ENCODE measurements at regions not wholly inside any gene's neighbourhood (a gene's known extent, or its start where the extent isn't known, plus 50 kb on each side); places are given as distances from the start of the nearest gene placed in this dataset.

DNA sequence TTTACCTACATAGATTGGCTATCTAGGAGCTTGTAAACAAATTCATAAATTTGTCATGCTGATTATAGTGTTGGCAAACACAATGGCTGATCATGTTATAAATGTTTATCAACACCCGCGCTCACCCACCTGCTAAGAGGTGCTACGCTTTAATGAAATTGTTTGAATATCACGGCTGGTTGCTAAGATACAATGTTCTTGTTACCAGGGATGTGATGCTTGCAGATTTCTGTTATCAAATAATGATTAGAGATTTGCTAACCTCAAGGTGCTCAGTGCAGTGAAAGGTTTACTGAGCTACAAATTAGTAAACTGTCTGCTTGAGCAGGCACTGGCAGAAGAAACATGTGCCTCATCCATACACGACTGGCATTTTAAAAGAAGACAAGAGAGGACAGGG lies 160.0 kb upstream of the ZEB2 start:
- Histone ChIP-seq H3K4me1 (ENCODE audit: insufficient read depth) (no peaks in the 10 kb centered on the region), H3K4me3 (no peak overlapping the region), H3F3A (replicated peaks; ENCODE audit: low read depth) (no peaks in the 10 kb centered on the region), H3K4me2 (no peak overlapping the region), H2AFZ (no peak overlapping the region), H3K27ac (ENCODE audit: low read depth) (no peak overlapping the region), H4K20me1 (replicated peaks; ENCODE audit: insufficient read depth) (no peaks in the 10 kb centered on the region), H3K9me2 (ENCODE audit: insufficient read depth) (no peaks in the 10 kb centered on the region), H3K79me2 (replicated peaks; ENCODE audit: insufficient read depth) (no peaks in the 10 kb centered on the region), H3K27me3 (ENCODE audit: insufficient read depth) (no peaks in the 10 kb centered on the region), H3K36me3 (ENCODE audit: insufficient read depth) (no peaks in the 10 kb centered on the region)
- Mint-ChIP-seq H3K4me1 (peaks cover 10% of the 10 kb centered on the region; the same call in 2 of the 3 replicates), H3K27ac (no peak overlapping the region), H3K36me3 (ENCODE audit: low read depth) (no peaks in the 10 kb centered on the region), H3K27me3 (ENCODE audit: insufficient read depth, low read depth, poor library complexity) (no peaks in the 10 kb centered on the region), H3K9me3 (no peaks in the 10 kb centered on the region), H3K4me3 (no peak overlapping the region)
- no peak for TF ChIP-seq NANOG (IDR thresholded peaks at IDR 0.05; ENCODE audit: borderline replicate concordance)
- TF ChIP-seq, protein P1, sequence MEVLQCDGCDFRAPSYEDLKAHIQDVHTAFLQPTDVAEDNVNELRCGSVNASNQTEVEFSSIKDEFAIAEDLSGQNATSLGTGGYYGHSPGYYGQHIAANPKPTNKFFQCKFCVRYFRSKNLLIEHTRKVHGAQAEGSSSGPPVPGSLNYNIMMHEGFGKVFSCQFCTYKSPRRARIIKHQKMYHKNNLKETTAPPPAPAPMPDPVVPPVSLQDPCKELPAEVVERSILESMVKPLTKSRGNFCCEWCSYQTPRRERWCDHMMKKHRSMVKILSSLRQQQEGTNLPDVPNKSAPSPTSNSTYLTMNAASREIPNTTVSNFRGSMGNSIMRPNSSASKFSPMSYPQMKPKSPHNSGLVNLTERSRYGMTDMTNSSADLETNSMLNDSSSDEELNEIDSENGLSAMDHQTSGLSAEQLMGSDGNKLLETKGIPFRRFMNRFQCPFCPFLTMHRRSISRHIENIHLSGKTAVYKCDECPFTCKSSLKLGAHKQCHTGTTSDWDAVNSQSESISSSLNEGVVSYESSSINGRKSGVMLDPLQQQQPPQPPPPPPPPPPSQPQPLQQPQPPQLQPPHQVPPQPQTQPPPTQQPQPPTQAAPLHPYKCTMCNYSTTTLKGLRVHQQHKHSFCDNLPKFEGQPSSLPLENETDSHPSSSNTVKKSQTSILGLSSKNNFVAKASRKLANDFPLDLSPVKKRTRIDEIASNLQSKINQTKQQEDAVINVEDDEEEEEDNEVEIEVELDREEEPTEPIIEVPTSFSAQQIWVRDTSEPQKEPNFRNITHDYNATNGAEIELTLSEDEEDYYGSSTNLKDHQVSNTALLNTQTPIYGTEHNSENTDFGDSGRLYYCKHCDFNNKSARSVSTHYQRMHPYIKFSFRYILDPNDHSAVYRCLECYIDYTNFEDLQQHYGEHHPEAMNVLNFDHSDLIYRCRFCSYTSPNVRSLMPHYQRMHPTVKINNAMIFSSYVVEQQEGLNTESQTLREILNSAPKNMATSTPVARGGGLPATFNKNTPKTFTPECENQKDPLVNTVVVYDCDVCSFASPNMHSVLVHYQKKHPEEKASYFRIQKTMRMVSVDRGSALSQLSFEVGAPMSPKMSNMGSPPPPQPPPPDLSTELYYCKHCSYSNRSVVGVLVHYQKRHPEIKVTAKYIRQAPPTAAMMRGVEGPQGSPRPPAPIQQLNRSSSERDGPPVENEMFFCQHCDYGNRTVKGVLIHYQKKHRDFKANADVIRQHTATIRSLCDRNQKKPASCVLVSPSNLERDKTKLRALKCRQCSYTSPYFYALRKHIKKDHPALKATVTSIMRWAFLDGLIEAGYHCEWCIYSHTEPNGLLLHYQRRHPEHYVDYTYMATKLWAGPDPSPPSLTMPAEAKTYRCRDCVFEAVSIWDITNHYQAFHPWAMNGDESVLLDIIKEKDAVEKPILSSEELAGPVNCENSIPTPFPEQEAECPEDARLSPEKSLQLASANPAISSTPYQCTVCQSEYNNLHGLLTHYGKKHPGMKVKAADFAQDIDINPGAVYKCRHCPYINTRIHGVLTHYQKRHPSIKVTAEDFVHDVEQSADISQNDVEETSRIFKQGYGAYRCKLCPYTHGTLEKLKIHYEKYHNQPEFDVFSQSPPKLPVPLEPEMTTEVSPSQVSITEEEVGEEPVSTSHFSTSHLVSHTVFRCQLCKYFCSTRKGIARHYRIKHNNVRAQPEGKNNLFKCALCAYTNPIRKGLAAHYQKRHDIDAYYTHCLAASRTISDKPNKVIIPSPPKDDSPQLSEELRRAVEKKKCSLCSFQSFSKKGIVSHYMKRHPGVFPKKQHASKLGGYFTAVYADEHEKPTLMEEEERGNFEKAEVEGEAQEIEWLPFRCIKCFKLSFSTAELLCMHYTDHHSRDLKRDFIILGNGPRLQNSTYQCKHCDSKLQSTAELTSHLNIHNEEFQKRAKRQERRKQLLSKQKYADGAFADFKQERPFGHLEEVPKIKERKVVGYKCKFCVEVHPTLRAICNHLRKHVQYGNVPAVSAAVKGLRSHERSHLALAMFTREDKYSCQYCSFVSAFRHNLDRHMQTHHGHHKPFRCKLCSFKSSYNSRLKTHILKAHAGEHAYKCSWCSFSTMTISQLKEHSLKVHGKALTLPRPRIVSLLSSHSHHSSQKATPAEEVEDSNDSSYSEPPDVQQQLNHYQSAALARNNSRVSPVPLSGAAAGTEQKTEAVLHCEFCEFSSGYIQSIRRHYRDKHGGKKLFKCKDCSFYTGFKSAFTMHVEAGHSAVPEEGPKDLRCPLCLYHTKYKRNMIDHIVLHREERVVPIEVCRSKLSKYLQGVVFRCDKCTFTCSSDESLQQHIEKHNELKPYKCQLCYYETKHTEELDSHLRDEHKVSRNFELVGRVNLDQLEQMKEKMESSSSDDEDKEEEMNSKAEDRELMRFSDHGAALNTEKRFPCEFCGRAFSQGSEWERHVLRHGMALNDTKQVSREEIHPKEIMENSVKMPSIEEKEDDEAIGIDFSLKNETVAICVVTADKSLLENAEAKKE (CRISPR knock-in tag; IDR thresholded peaks at IDR 0.05), result no peak
- TF ChIP-seq, protein P2, sequence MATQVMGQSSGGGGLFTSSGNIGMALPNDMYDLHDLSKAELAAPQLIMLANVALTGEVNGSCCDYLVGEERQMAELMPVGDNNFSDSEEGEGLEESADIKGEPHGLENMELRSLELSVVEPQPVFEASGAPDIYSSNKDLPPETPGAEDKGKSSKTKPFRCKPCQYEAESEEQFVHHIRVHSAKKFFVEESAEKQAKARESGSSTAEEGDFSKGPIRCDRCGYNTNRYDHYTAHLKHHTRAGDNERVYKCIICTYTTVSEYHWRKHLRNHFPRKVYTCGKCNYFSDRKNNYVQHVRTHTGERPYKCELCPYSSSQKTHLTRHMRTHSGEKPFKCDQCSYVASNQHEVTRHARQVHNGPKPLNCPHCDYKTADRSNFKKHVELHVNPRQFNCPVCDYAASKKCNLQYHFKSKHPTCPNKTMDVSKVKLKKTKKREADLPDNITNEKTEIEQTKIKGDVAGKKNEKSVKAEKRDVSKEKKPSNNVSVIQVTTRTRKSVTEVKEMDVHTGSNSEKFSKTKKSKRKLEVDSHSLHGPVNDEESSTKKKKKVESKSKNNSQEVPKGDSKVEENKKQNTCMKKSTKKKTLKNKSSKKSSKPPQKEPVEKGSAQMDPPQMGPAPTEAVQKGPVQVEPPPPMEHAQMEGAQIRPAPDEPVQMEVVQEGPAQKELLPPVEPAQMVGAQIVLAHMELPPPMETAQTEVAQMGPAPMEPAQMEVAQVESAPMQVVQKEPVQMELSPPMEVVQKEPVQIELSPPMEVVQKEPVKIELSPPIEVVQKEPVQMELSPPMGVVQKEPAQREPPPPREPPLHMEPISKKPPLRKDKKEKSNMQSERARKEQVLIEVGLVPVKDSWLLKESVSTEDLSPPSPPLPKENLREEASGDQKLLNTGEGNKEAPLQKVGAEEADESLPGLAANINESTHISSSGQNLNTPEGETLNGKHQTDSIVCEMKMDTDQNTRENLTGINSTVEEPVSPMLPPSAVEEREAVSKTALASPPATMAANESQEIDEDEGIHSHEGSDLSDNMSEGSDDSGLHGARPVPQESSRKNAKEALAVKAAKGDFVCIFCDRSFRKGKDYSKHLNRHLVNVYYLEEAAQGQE (IDR thresholded peaks at IDR 0.05; ENCODE audit: unreplicated experiment), result no peak
- TF ChIP-seq STAT1 (IDR thresholded peaks at IDR 0.05; ENCODE audit: unreplicated experiment), result no peak
- no peak for TF ChIP-seq EZH2 (IDR thresholded peaks at IDR 0.05; ENCODE audit: low read depth, unreplicated experiment)
- TF ChIP-seq CREB1 (CRISPR knock-in tag; IDR thresholded peaks at IDR 0.05; ENCODE audit: low read depth), result no peak
- TF ChIP-seq EZH2phosphoT487 (IDR thresholded peaks at IDR 0.05; ENCODE audit: unreplicated experiment), result no peak
- TF ChIP-seq JUNB (IDR thresholded peaks at IDR 0.05; ENCODE audit: unreplicated experiment), result no peak
- no peak for TF ChIP-seq POLR2AphosphoS5 (IDR thresholded peaks at IDR 0.05; ENCODE audit: low read depth)
- TF ChIP-seq ZNF114 (CRISPR knock-in tag; IDR thresholded peaks at IDR 0.05), result no peak
- TF ChIP-seq, protein P3, sequence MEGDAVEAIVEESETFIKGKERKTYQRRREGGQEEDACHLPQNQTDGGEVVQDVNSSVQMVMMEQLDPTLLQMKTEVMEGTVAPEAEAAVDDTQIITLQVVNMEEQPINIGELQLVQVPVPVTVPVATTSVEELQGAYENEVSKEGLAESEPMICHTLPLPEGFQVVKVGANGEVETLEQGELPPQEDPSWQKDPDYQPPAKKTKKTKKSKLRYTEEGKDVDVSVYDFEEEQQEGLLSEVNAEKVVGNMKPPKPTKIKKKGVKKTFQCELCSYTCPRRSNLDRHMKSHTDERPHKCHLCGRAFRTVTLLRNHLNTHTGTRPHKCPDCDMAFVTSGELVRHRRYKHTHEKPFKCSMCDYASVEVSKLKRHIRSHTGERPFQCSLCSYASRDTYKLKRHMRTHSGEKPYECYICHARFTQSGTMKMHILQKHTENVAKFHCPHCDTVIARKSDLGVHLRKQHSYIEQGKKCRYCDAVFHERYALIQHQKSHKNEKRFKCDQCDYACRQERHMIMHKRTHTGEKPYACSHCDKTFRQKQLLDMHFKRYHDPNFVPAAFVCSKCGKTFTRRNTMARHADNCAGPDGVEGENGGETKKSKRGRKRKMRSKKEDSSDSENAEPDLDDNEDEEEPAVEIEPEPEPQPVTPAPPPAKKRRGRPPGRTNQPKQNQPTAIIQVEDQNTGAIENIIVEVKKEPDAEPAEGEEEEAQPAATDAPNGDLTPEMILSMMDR (conservative IDR thresholded peaks at IDR 0.05; ENCODE audit: low read depth in 2 of 2), result no peak
- DNase-seq (ENCODE audit: low spot score), result no peak
- ATAC-seq, result no peak

All from GM23338 (cell line).